ENCODE measurements at regions not wholly inside any gene's neighbourhood (a gene's known extent, or its start where the extent isn't known, plus 50 kb on each side); places are given as distances from the start of the nearest gene placed in this dataset.
A peak's percentile ranks its signal among the peaks of the same experiment; 100 is the strongest.
"Not testable (repeated sequence)": the region's sequence is repeated elsewhere in the genome, so short reads cannot be mapped to it uniquely, and the experiment has no call there.

- Mint-ChIP-seq H3K9me3 (no peaks in the 10 kb centered on the region), H3K36me3 (no peaks in the 10 kb centered on the region), H3K27me3 (no peaks in the 10 kb centered on the region), H3K4me1 (no peaks in the 10 kb centered on the region), H3K27ac (no peak overlapping the region), H3K4me3 (no peak overlapping the region)
- DNase-seq (ENCODE audit: low spot score in 2 of 2) = no peak
- ATAC-seq (ENCODE audit: low read depth) = no peak
These were observed 968.1 kb downstream of the TAF11L14 start for GRCh38 chr5:18602402-18602801.

- no peaks in the 10 kb centered on the region for H3K27me3 Mint-ChIP-seq
- H3K4me3 Mint-ChIP-seq = no peak overlapping the region
- no peaks in the 10 kb centered on the region for H3K9me3 Mint-ChIP-seq
- ATAC-seq (ENCODE audit: low read depth) (no peak), DNase-seq (ENCODE audit: low spot score in 2 of 2) (no peak)
- no peaks in the 10 kb centered on the region for H3K36me3 Mint-ChIP-seq
- H3K4me1 Mint-ChIP-seq = no peaks in the 10 kb centered on the region
- no peak overlapping the region for H3K27ac Mint-ChIP-seq
These were observed 970.9 kb downstream of the TAF11L14 start for GRCh38 chr5:18605186-18605585.

- no peak for ATAC-seq (ENCODE audit: low read depth)
- H3K9me3 Mint-ChIP-seq = peaks cover 2% of the 10 kb centered on the region
- H3K4me1 Mint-ChIP-seq = no peaks in the 10 kb centered on the region
- H3K36me3 Mint-ChIP-seq = no peaks in the 10 kb centered on the region
- no peak overlapping the region for H3K4me3 Mint-ChIP-seq
- no peak for DNase-seq (ENCODE audit: low spot score in 2 of 2)
- no peak overlapping the region for H3K27ac Mint-ChIP-seq
- no peaks in the 10 kb centered on the region for H3K27me3 Mint-ChIP-seq
These were observed 973.3 kb downstream of the TAF11L14 start for GRCh38 chr5:18607570-18607969.

GRCh38 chr5:18617191-18617590, 982.9 kb downstream of the TAF11L14 start:
- ATAC-seq (ENCODE audit: low read depth); DNase-seq (ENCODE audit: low spot score in 2 of 2); H3K4me1 Mint-ChIP-seq; H3K27me3 Mint-ChIP-seq; H3K36me3 Mint-ChIP-seq; H3K27ac Mint-ChIP-seq; H3K9me3 Mint-ChIP-seq; H3K4me3 Mint-ChIP-seq: not testable (repeated sequence)

GRCh38 chr5:18630458-18631045, 996.3 kb downstream of the TAF11L14 start:
- ATAC-seq (ENCODE audit: low read depth) (no peak), DNase-seq (ENCODE audit: low spot score in 2 of 2) (no peak)
- Mint-ChIP-seq H3K36me3 (no peaks in the 10 kb centered on the region), H3K4me1 (peaks cover 3% of the 10 kb centered on the region), H3K27ac (no peak overlapping the region), H3K9me3 (no peaks in the 10 kb centered on the region), H3K4me3 (no peak overlapping the region), H3K27me3 (no peaks in the 10 kb centered on the region)

- Mint-ChIP-seq H3K9me3 (peaks cover 8% of the 10 kb centered on the region), H3K4me3 (no peak overlapping the region), H3K27ac (no peak overlapping the region), H3K36me3 (no peaks in the 10 kb centered on the region), H3K4me1 (no peaks in the 10 kb centered on the region), H3K27me3 (peaks cover 3% of the 10 kb centered on the region)
- no peak for DNase-seq (ENCODE audit: low spot score in 2 of 2)
- ATAC-seq (ENCODE audit: low read depth) = no peak
These were observed 1018.4 kb downstream of the TAF11L14 start for GRCh38 chr5:18652404-18653215.

- ATAC-seq (ENCODE audit: low read depth) (no peak), DNase-seq (ENCODE audit: low spot score in 2 of 2) (no peak)
- no peak overlapping the region for H3K27ac Mint-ChIP-seq
- peaks cover 3% of the 10 kb centered on the region for H3K27me3 Mint-ChIP-seq
- peaks cover 8% of the 10 kb centered on the region for H3K9me3 Mint-ChIP-seq
- no peaks in the 10 kb centered on the region for H3K4me1 Mint-ChIP-seq
- no peak overlapping the region for H3K4me3 Mint-ChIP-seq
- H3K36me3 Mint-ChIP-seq = no peaks in the 10 kb centered on the region
These were observed 1019.0 kb downstream of the TAF11L14 start for GRCh38 chr5:18653216-18653752.

GRCh38 chr5:18660511-18660910, 1026.3 kb downstream of the TAF11L14 start:
- peaks cover 1% of the 10 kb centered on the region for H3K9me3 Mint-ChIP-seq
- no peaks in the 10 kb centered on the region for H3K4me1 Mint-ChIP-seq
- H3K4me3 Mint-ChIP-seq = no peak overlapping the region
- H3K27me3 Mint-ChIP-seq = no peaks in the 10 kb centered on the region
- no peak for ATAC-seq (ENCODE audit: low read depth)
- no peak overlapping the region for H3K27ac Mint-ChIP-seq
- no peaks in the 10 kb centered on the region for H3K36me3 Mint-ChIP-seq
- no peak for DNase-seq (ENCODE audit: low spot score in 2 of 2)

- Mint-ChIP-seq H3K4me1 (no peaks in the 10 kb centered on the region), H3K9me3 (peaks cover 1% of the 10 kb centered on the region), H3K36me3 (no peaks in the 10 kb centered on the region), H3K27me3 (no peaks in the 10 kb centered on the region), H3K27ac (no peak overlapping the region), H3K4me3 (no peak overlapping the region)
- no peak for ATAC-seq (ENCODE audit: low read depth)
- no peak for DNase-seq (ENCODE audit: low spot score in 2 of 2)
These were observed 1028.0 kb downstream of the TAF11L14 start for GRCh38 chr5:18662231-18662630.

GRCh38 chr5:18674212-18674611, 1040.0 kb downstream of the TAF11L14 start:
- not testable (repeated sequence) for H3K36me3 Mint-ChIP-seq; H3K27ac Mint-ChIP-seq; H3K4me3 Mint-ChIP-seq; ATAC-seq (ENCODE audit: low read depth); H3K27me3 Mint-ChIP-seq; DNase-seq (ENCODE audit: low spot score in 2 of 2); H3K9me3 Mint-ChIP-seq; H3K4me1 Mint-ChIP-seq

GRCh38 chr5:18675041-18675440, 1040.8 kb downstream of the TAF11L14 start:
- no peak overlapping the region for H3K4me3 Mint-ChIP-seq
- H3K27me3 Mint-ChIP-seq = peaks cover 3% of the 10 kb centered on the region
- DNase-seq (ENCODE audit: low spot score in 2 of 2) = no peak
- no peaks in the 10 kb centered on the region for H3K4me1 Mint-ChIP-seq
- ATAC-seq (ENCODE audit: low read depth) = no peak
- H3K36me3 Mint-ChIP-seq = no peaks in the 10 kb centered on the region
- H3K27ac Mint-ChIP-seq = no peak overlapping the region
- H3K9me3 Mint-ChIP-seq = no peaks in the 10 kb centered on the region

GRCh38 chr5:18686253-18686652, 1052.0 kb downstream of the TAF11L14 start:
- peaks cover 2% of the 10 kb centered on the region for H3K9me3 Mint-ChIP-seq
- ATAC-seq (ENCODE audit: low read depth) = no peak
- no peak overlapping the region for H3K27ac Mint-ChIP-seq
- H3K27me3 Mint-ChIP-seq = peaks cover 2% of the 10 kb centered on the region
- no peak overlapping the region for H3K4me3 Mint-ChIP-seq
- no peaks in the 10 kb centered on the region for H3K4me1 Mint-ChIP-seq
- DNase-seq (ENCODE audit: low spot score in 2 of 2) = no peak
- H3K36me3 Mint-ChIP-seq = no peaks in the 10 kb centered on the region

- Mint-ChIP-seq H3K9me3 (no peaks in the 10 kb centered on the region), H3K27ac (no peak overlapping the region), H3K4me1 (no peaks in the 10 kb centered on the region), H3K4me3 (no peak overlapping the region), H3K27me3 (no peaks in the 10 kb centered on the region), H3K36me3 (no peaks in the 10 kb centered on the region)
- ATAC-seq (ENCODE audit: low read depth) = no peak
- no peak for DNase-seq (ENCODE audit: low spot score in 2 of 2)
These were observed 1053.2 kb downstream of the TAF11L14 start for GRCh38 chr5:18687429-18687828.

GRCh38 chr5:18699681-18700080, 1065.4 kb downstream of the TAF11L14 start:
- ATAC-seq (ENCODE audit: low read depth) (no peak), DNase-seq (ENCODE audit: low spot score in 2 of 2) (no peak)
- Mint-ChIP-seq H3K27ac (peak overlapping the region; percentile 69), H3K27me3 (no peaks in the 10 kb centered on the region), H3K4me1 (peaks cover 15% of the 10 kb centered on the region), H3K36me3 (no peaks in the 10 kb centered on the region), H3K9me3 (no peaks in the 10 kb centered on the region), H3K4me3 (no peak overlapping the region)
